Activated CD4-positive, alpha-beta T cell treated with anti-CD3 and anti-CD28 coated beads, Interleukin-2, Interleukin-4, amounts not matched to agents 100 ng/mL and 50 ng/mL, durations not matched to agents 16 hours and 8 hours (primary cell): ENCODE measurements at regions not wholly inside any gene's neighbourhood (a gene's known extent, or its start where the extent isn't known, plus 50 kb on each side); places are given as distances from the start of the nearest gene placed in this dataset.
"Not testable (repeated sequence)": the region's sequence is repeated elsewhere in the genome, so short reads cannot be mapped to it uniquely, and the experiment has no call there.

Source experiments
- DNase-seq: peaks from one replicate; pipeline ENCODE4 v3.0.0-alpha.2; 2020; ENCODE audit warnings: low spot score

DNA sequence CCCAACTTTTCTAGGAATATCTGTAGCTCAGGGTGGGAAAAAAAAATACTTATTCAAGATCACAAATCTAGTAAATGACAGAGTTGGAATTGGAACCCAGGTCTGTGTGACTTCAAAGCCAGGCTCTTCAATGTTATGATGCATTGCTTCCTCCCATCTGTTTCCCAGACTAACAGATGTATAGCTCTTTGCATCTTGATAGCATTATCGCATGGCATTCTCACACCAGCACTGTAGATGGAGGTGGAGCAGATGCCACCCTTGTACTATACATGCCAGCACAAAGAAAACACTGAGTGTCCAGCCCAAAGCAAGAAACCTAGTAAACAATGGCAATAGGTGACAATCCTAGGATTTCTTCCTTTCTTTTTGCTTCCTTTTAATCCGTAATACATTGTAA is 497.3 kb downstream of the NEBL start:
- no peak for DNase-seq

DNA sequence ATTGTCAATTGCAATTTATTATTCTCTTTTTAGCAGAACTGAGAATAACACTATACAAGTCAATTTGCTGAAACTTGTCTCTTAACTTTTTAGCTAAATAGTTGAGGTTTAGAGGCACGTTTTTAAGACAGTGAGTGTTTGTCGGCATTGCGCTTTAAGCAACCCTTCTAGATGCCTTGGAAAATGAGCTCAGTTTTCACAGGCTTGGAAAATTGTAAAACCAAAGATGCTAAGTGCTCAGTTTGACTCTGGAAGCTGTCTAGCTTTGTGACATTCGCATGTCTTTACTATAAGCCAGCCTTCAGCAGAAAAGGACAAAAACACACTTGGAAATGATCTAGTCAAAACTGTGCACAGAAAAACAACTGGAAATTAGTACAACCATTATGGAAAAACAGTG is 500.4 kb downstream of the NEBL start:
- DNase-seq: no peak

DNA sequence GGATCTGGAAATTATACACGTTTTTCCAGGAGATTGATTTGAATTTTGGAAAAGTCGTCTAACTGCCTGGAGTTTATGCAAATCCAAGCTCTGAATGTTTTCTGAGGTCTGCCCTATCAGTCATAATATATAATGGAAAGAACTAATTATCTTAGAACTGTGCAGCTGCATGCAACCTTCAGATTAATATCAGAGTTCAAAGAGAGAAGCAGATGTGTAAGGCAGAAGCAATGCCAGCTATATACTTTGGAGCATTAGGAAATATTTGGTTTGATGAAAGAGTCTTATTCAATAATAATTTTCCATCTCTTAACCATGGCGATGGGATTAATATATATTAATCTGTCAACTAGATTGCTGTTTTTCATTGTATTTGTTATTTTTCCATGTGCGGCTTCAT is 500.9 kb downstream of the NEBL start:
- no peak for DNase-seq

DNA sequence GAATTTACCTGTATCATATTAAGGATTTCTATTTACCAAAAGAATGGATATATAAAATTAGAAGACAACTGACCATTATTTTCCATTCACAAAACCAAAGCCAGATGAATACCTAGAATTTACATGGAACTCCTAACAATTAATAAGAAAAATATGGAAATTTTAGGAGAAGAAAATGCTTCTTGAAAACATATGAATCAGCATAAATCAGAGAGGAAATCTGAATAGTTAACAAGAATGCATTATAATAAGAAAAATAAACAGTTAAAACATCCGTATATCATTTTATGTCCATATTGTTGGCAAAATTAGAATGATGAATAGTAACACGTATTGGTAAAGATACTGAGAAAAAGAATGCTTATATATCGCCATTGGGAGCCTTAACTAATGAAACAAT is 505.5 kb downstream of the NEBL start:
- DNase-seq: no peak

DNA sequence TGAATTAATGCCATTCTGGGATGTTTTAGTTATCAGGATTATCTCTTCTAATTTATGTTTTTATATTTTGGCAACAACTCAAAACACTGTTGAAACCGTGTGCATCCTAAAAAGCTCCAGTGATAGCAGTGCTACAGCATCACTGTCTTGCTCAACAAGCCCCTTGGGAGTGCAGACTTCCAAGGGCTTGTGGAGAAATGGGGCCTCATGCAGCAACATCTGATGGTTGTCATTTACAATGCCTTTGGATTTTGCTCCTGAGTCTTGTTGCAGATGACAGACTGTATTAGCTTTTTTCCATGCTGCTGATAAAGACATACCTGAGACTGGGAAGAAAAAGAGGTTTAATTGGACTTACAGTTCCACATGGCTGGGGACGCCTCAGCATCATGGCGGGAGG is 515.4 kb downstream of the NEBL start:
- DNase-seq: no peak

DNA sequence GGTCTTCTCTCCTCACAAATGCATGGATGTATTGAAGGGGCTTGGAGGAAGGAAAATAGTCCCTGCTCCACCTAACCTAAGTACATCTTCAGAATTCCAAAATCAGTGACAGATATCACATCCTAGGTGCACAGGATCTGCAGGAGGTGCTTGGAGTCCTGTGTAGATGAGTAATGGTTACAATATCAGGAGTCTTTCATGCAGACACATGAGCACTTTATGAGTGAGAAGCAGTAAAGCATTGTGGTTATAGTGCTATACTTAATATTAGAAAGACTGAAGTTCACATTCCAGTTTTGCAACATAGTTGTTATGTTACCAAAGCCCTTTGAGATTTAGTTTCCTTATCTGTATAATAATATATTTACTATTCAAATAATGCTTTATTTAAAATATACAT is 516.7 kb downstream of the NEBL start:
- DNase-seq: no peak

DNA sequence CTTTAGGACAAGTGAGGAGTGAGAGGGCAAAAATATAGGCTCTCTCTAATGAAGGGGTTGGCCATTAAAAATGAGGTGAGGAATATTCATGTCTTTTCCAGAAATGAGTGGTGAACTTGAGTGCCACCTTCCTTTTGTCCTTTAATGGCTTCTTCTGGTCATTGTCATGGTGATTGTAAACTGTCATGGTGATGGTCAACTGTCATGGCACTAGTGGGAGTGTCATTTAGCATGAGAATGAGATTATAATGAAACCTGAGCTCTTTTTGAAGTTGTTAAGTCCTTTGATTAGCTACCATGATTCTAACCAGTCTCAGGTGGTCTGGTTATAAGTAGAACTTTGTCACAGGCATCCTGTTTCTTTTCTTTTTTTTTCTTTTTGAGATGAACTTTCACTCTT is 524.4 kb downstream of the NEBL start:
- DNase-seq: no peak

DNA sequence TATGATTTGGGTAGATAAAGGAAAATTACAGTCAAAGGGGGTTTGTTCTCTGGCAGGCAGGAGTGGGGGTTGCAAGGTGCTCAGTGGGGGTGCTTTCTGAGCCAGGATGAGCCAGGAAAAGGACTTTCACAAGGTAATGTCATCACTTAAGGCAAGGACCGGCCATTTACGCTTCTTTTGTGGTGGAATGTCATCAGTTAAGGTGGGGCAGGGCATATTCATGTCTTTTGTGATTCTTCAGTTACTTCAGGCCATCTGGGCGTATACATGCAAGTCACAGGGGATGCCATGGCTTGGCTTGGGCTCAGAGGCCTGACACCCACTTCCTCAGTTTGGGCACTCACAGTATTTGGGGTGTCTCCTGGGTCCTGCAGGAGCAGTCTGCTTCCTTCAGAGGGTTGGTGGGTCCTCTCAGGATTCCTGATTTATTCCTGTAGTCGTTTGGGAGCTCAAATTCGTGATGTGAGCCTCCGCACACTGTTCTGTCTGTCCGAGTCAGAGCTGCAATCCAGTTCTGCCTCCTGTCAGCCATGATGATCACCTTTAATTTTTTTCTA is 526.1 kb downstream of the NEBL start:
- DNase-seq: not testable (repeated sequence)

DNA sequence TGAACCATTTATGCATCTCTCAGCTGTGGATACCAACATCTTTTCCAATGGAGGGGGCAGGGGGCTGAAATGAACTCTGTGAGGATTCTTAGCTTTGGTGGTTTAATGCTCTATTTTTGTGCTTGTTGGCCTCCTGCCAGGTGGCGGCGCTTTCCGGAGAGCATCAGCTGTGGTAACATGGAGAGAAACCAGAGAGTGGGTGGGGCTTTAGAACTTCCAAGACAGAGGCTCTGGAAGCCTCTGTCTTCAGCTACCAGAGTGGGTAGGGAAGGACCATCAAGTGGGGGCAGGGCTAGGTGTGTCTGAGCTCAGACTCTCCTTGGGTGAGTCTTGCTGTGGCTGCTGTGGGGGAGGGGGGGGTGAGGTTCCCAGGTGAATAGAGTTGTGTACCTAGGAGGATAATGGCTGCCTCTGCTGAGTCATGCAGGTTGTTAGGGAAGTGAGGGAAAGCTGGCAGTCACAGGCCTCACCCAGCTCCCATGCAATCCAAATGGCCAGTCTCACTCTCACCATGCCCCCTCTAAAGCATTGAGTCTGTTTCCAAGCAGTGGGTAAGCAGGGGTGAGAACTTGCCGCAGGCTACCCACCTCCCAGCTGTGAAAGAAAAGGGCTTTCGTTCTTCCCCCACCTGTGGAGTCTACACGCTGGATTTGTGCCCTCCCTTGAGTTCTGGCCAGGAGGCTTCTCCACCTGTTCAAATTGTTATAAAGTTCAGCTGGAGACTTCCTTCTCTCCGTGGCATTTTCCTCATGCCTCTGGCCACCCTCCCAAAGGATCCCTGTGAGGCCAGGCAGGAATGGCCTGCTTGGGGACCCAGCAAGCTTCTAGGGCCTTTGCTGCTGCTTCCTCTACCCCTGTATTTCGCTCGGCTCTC is 527.0 kb downstream of the NEBL start:
- DNase-seq: no peak

DNA sequence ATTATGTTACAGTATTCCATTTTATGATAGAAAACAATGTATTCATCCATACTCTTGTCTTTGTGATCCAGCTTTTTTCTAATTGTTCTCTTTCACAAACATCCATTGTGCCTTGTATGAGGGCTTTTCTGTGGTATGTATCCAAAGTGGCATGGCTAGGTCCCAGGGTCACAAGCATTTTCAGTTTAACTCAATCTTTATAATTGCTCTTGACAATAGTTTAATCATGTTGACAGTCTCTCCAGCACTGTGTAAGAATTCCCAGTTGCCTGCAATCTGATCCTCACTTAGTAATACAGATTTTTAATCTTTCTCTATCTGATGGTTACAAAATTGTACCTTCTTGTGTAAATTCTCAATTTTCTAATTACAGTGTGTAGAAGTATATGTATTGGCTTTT is 533.4 kb downstream of the NEBL start:
- DNase-seq: no peak

DNA sequence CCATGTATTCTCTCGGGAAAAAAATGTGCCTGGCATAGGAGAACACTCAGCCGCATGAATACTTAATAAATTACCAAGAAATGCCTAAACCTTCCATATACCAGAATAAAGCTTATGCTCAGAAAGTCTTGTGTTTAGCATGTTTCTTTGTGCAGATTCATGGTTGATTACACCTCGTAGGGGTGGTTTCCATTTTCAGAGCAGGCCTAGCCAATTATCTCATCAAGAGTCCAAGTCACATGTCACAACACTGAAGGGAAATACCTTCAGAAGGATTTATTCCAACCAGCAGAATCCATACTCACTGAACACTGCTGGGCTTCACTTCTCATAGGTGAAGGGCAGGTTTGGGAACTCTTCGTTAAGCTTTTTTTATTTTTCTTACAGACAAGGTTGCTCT is 539.7 kb downstream of the PLXDC2 start:
- no peak for DNase-seq

DNA sequence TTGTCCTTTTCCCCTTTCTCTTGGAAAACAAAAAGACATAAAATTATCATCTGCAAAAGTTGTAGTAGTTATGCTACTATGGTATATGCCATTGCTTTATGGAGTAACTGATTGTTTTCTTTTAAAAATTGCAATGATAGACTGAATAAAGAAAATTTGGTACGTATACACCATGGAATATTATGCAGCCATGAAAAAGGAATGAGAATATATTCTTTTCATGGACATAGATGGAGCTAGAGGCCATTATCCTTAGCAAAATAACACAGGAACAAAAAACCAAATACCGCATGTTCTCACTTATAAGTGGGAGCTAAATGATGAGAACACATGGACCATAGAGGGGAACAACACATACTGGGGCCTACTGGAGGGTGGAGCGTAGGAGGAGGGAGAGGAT is 538.8 kb downstream of the PLXDC2 start:
- DNase-seq: no peak

DNA sequence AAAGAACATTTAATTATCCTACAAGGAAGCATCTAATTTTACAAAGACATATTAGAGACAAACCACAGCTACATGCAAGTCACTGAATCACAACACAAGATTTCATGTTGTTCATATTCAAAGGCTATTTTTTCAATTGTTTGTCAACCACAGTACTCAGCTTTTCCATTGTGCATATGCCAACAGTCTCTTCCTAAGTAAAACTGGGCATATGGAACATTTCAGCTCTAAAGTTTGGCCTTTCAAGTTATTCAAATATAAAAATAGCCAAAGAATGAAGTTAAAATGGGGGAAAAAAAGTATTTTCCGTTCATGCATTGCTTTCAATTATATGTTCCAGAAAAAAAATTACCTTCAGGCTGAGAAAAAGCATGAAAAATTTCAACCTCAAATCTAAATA is 537.9 kb downstream of the PLXDC2 start:
- DNase-seq: no peak

DNA sequence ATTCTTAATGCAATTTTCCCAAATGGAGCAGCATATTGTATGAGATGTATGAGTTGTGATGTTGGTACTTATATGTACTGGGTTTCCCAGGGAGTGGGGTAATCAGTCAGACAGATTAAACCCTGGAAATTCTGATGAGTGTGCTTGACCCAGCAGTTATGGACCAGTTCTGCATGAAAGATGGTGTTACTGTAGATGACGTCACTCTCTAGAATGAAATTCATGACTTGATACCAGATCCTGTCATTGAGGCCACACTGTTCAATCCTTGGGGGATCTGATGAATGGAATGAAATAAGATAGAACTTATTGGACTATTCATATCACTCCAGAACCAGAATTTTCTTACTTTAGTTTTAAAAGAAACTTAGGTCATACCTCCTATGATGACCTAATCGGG is 534.3 kb downstream of the PLXDC2 start:
- no peak for DNase-seq

DNA sequence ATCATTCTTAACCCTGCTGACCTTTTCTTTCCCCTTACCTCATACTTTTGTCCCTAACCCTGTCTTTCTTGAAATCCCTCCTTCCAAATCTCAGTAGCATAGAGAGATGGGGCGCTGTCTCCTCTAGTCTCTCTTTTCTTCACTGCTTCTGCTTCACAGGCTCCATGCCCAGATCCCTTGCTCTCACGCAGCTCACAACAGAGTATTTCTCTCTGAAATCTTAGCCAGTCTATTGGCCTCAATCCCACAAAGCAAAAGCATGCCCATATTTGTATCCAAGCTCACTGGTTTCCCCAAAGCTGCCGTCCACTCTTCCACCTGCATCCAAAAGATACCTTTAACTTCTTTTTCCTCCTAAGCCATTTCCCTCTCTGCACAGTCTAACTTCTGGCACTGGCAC is 526.8 kb downstream of the PLXDC2 start:
- no peak for DNase-seq
